K562 (cell line): ENCODE measurements at regions not wholly inside any gene's neighbourhood (a gene's known extent, or its start where the extent isn't known, plus 50 kb on each side); places are given as distances from the start of the nearest gene placed in this dataset.
"Not testable (repeated sequence)": the region's sequence is repeated elsewhere in the genome, so short reads cannot be mapped to it uniquely, and the experiment has no call there.

Experiments used
- ATAC-seq: fragments of 200-7000 bp; cut with Tn5 transposase; 3 replicates; pipeline ENCODE4 v1.9.1; 2020; ENCODE audit warnings: moderate library complexity
- BruUV-seq: library from RNA; stranded (reverse); fragments of 400-500 nt; replicated peaks from 2 replicates; lab custom pipeline; 2021; lab: Mats Ljungman, UMichigan
- CTCF ChIA-PET: fragments of 300-600 bp; formaldehyde crosslinking; extraction: SDS; loops from one replicate; lab custom pipeline; 2021; ENCODE audit warnings: low intra/inter-chr PET ratio; lab: Yijun Ruan, JAX
- POLR2A ChIA-PET: fragments of 300-600, 350-650 bp; sonication (Branson Sonifier 250); formaldehyde crosslinking; extraction: SDS; loops from one replicate; lab custom pipeline; 2021; ENCODE audit warnings: antibody characterized with exemption, inconsistent platforms; lab: Yijun Ruan, JAX
- DNase-seq, 4 experiments: peaks; one replicate each; pipeline versions ENCODE4 v3.0.0 to v3.0.0-alpha.2; 2011 to 2018; ENCODE audit warnings: low spot score in 3 of 4, mixed read lengths in 3 of 4; ENCODE audit errors: extremely low read depth in 1 of 4
- FAIRE-seq: peaks from 2 replicates; lab custom pipeline; 2011; peaks lifted over from hg19 to GRCh38; lab: Jason Lieb, UNC
- H2AFZ ChIP-seq: 2 replicates; pipeline ENCODE4 v1.6.0; 2011; ENCODE audit warnings: low read depth, low read length, control low read depth, inconsistent platforms
- H3K27ac ChIP-seq: fragments of 200-600 bp; 3 replicates; pipeline ENCODE4 v1.8.0; 2011; ENCODE audit warnings: low read depth, mild to moderate bottlenecking, control low read depth, inconsistent platforms, low read length, moderate library complexity, mixed read lengths; ENCODE audit errors: extremely low read depth
- H3K27me3 ChIP-seq, 2 experiments: fragments of 300-600 bp in 1 of 2; 2 replicates in 1 of 2; 3 replicates in 1 of 2; pipeline versions ENCODE4 v1.6.0 to v1.8.0; 2011; ENCODE audit warnings: inconsistent platforms in 2 of 2, low read length in 2 of 2, mild to moderate bottlenecking in 1 of 2, mixed read lengths in 1 of 2, moderate library complexity in 1 of 2; ENCODE audit not compliant: control insufficient read depth in 2 of 2, insufficient read depth in 2 of 2
- H3K36me3 ChIP-seq: fragments of 300-600 bp; 3 replicates; pipeline ENCODE4 v1.8.0; 2011; ENCODE audit warnings: mild to moderate bottlenecking, low read length, inconsistent platforms; ENCODE audit not compliant: control insufficient read depth, insufficient read depth
- H3K4me1 ChIP-seq, 2 experiments: fragments of 200-600 bp in 1 of 2; replicated peaks in 1 of 2; 2 replicates in 1 of 2; 3 replicates in 1 of 2; pipeline versions ENCODE4 v1.5.1 to v1.8.0; 2011; ENCODE audit warnings: inconsistent platforms in 2 of 2, low read length in 2 of 2, mild to moderate bottlenecking in 1 of 2, mixed read lengths in 1 of 2, moderate library complexity in 1 of 2; ENCODE audit not compliant: control insufficient read depth in 2 of 2, insufficient read depth in 2 of 2
- H3K4me2 ChIP-seq: 2 replicates; pipeline ENCODE4 v1.6.1; 2011; ENCODE audit warnings: low read length, control low read depth, inconsistent platforms, mixed read lengths; ENCODE audit not compliant: insufficient read depth
- H3K4me3 ChIP-seq: fragments of 200-600 bp; sonication (generic), shearing (Covaris generic); 2 replicates; pipeline ENCODE4 v1.5.1; 2016; ENCODE audit warnings: control low read depth, inconsistent platforms
- H3K79me2 ChIP-seq: fragments of 200-600 bp; 3 replicates; pipeline ENCODE4 v1.8.0; 2011; ENCODE audit warnings: low read length, inconsistent platforms; ENCODE audit not compliant: control insufficient read depth, insufficient read depth
- H3K9ac ChIP-seq, 2 experiments: 2 replicates each; pipeline versions ENCODE4 v1.6.0 to v1.6.1; 2011; ENCODE audit warnings: low read depth in 2 of 2, low read length in 2 of 2, control low read depth in 1 of 2, inconsistent platforms in 1 of 2, mild to moderate bottlenecking in 1 of 2, mixed read lengths in 1 of 2; ENCODE audit not compliant: insufficient read depth in 1 of 2
- H3K9me1 ChIP-seq: one replicate; pipeline ENCODE4 v1.6.0; 2011; ENCODE audit warnings: inconsistent platforms, mild to moderate bottlenecking, low read length, moderate library complexity; ENCODE audit not compliant: control insufficient read depth, insufficient read depth
- H3K9me3 ChIP-seq: replicated peaks from 2 replicates; pipeline ENCODE4 v1.5.1; 2011; ENCODE audit warnings: low read depth, low read length, inconsistent platforms; ENCODE audit not compliant: control insufficient read depth, insufficient read depth
- H4K20me1 ChIP-seq: replicated peaks from 2 replicates; pipeline ENCODE4 v1.6.1; 2011; ENCODE audit warnings: low read length, inconsistent platforms, mixed read lengths; ENCODE audit not compliant: control insufficient read depth, insufficient read depth
- ARID3A ChIP-seq: IDR thresholded peaks from 2 replicates; pipeline ENCODE4 v1.6.1; 2012; ENCODE audit warnings: low read depth, low read length, improper control_type of control experiment, borderline replicate concordance
- MAX ChIP-seq: sonication (generic); formaldehyde crosslinking; IDR thresholded peaks from 2 replicates; pipeline ENCODE4 v1.9.0; 2022; ENCODE audit warnings: mild to moderate bottlenecking, missing genetic modification reagents
- USF2 ChIP-seq: sonication (generic); formaldehyde crosslinking; IDR thresholded peaks from 2 replicates; pipeline ENCODE4 v1.5.0; 2020; ENCODE audit warnings: missing genetic modification reagents
- ZNF324 ChIP-seq: fragments of 250-450 bp; sonication (Bioruptor Pico); IDR thresholded peaks from 2 replicates; pipeline ENCODE4 v1.4.0; 2020; ENCODE audit warnings: mild to moderate bottlenecking
- in situ Hi-C: fragments of 300-500 bp; cut with MboI; formaldehyde crosslinking; loops from 4 replicates; pipeline ENCODE4 v1.15.0; 2018; ENCODE audit warnings: inconsistent platforms, mixed read lengths
- intact Hi-C: fragments of 100-400 bp; cut with micrococcal nuclease; formaldehyde crosslinking; loops from 2 replicates; pipeline ENCODE4 v1.14.2; 2022

- TF ChIP-seq ARID3A (no peak), MAX (CRISPR knock-in tag) (no peak), USF2 (CRISPR knock-in tag) (no peak), ZNF324 (CRISPR knock-in tag) (no peak)
These were observed 967.5 kb downstream of the NR2F1-AS1 start (continued) for GRCh38 chr5:92613546-92613945.

GRCh38 chr5:92610435-92610834 is 970.6 kb downstream of the NR2F1-AS1 start:
- H3K27ac ChIP-seq, ATAC-seq, H3K9me1 ChIP-seq, H2AFZ ChIP-seq, H4K20me1 ChIP-seq, in situ Hi-C loops, H3K4me2 ChIP-seq, FAIRE-seq, POLR2A ChIA-PET, CTCF ChIA-PET, H3K9ac ChIP-seq, H3K27me3 ChIP-seq, H3K79me2 ChIP-seq, intact Hi-C loops, DNase-seq, H3K4me3 ChIP-seq, H3K9me3 ChIP-seq, H3K36me3 ChIP-seq, BruUV-seq, H3K4me1 ChIP-seq: not testable (repeated sequence)
